PC-3 (cell line): ENCODE measurements at regions not wholly inside any gene's neighbourhood (a gene's known extent, or its start where the extent isn't known, plus 50 kb on each side); places are given as distances from the start of the nearest gene placed in this dataset.

Source experiments
- ATAC-seq: fragments of 200-7000 bp; cut with Tn5 transposase; 2 replicates; pipeline ENCODE4 v1.9.1; 2020; ENCODE audit warnings: mild to moderate bottlenecking, moderate library complexity
- BruUV-seq: library from RNA; stranded (reverse); fragments of 400-500 nt; replicated peaks from 2 replicates; lab custom pipeline; 2021; lab: Mats Ljungman, UMichigan
- CTCF ChIA-PET: fragments of 300-600 bp; sonication (Branson Sonifier 250); formaldehyde crosslinking; loops from one replicate; lab custom pipeline; 2022; ENCODE audit warnings: antibody characterized with exemption; lab: Charles Lee
- POLR2A ChIA-PET: fragments of 300-600 bp; sonication (Branson Sonifier 250); formaldehyde crosslinking; loops from one replicate; lab custom pipeline; 2022; ENCODE audit warnings: antibody characterized with exemption; ENCODE audit not compliant: unreplicated experiment; lab: Charles Lee
- DNase-seq: peaks from one replicate; pipeline ENCODE4 v3.0.0-alpha.2; 2015
- H2AFZ ChIP-seq: fragments of 300-600 bp; sonication (generic); 2 replicates; pipeline ENCODE4 v1.6.0; 2016; ENCODE audit warnings: antibody characterized with exemption, low read length
- H3F3A ChIP-seq: fragments of 300-600 bp; sonication (generic); one replicate; pipeline ENCODE4 v1.6.0; 2017; ENCODE audit warnings: antibody characterized with exemption, low read length, control low read depth, mild to moderate bottlenecking; ENCODE audit not compliant: unreplicated experiment
- H3K27ac ChIP-seq: fragments of 300-600 bp; sonication (generic); 2 replicates; pipeline ENCODE4 v1.5.1; 2016; ENCODE audit warnings: mild to moderate bottlenecking, low read length
- H3K27me3 ChIP-seq: fragments of 300-600 bp; sonication (generic); 2 replicates; pipeline ENCODE4 v1.6.1; 2016; ENCODE audit warnings: low read length, mixed read lengths
- H3K36me3 ChIP-seq: fragments of 300-600 bp; sonication (generic); 2 replicates; pipeline ENCODE4 v1.6.1; 2016; ENCODE audit warnings: low read depth, mixed run types, low read length, mixed read lengths
- H3K4me1 ChIP-seq: fragments of 300-600 bp; sonication (generic); 2 replicates; pipeline ENCODE4 v1.5.1; 2016; ENCODE audit warnings: low read length; ENCODE audit not compliant: insufficient read depth
- H3K4me2 ChIP-seq: fragments of 300-600 bp; sonication (generic); 2 replicates; pipeline ENCODE4 v1.6.0; 2016; ENCODE audit warnings: low read length
- H3K4me3 ChIP-seq: fragments of 300-600 bp; sonication (generic); 2 replicates; pipeline ENCODE4 v1.5.1; 2016; ENCODE audit warnings: mild to moderate bottlenecking, low read length, mixed read lengths
- H3K79me2 ChIP-seq: fragments of 300-600 bp; sonication (generic); 2 replicates; pipeline ENCODE4 v1.6.1; 2017; ENCODE audit warnings: low read length, mixed read lengths
- H3K9ac ChIP-seq: fragments of 300-600 bp; sonication (generic); 2 replicates; pipeline ENCODE4 v1.6.0; 2016; ENCODE audit warnings: mild to moderate bottlenecking, low read length
- H3K9me2 ChIP-seq: fragments of 300-600 bp; sonication (generic); replicated peaks from 2 replicates; pipeline ENCODE4 v1.6.1; 2016; ENCODE audit warnings: mixed run types, low read length, mixed read lengths
- H3K9me3 ChIP-seq: fragments of 300-600 bp; sonication (generic); 2 replicates; pipeline ENCODE4 v1.6.1; 2016; ENCODE audit warnings: low read length, mixed read lengths
- H4K20me1 ChIP-seq: fragments of 300-600 bp; sonication (generic); 2 replicates; pipeline ENCODE4 v1.6.1; 2016; ENCODE audit warnings: low read length, mixed read lengths
- EZH2 ChIP-seq: fragments of 300-600 bp; sonication (generic); IDR thresholded peaks from one replicate; pipeline ENCODE4 v1.6.1; 2017; ENCODE audit warnings: antibody characterized with exemption, mild to moderate bottlenecking, low read length; ENCODE audit not compliant: unreplicated experiment
- EZH2phosphoT487 ChIP-seq: fragments of 300-600 bp; sonication (generic); IDR thresholded peaks from 2 replicates; pipeline ENCODE4 v1.6.1; 2018; ENCODE audit warnings: mild to moderate bottlenecking, antibody characterized with exemption, low read length, borderline replicate concordance
- intact Hi-C: fragments of 100-400 bp; cut with micrococcal nuclease; formaldehyde crosslinking; loops from 2 replicates; pipeline ENCODE4 v1.9.0; 2023
- TF ChIP-seq, protein P1 (sequence below): fragments of 300-600 bp; sonication (generic); conservative IDR thresholded peaks from 2 replicates; pipeline ENCODE4 v1.5.1; 2017; ENCODE audit warnings: antibody characterized with exemption, low read depth, mild to moderate bottlenecking, low read length

DNA sequence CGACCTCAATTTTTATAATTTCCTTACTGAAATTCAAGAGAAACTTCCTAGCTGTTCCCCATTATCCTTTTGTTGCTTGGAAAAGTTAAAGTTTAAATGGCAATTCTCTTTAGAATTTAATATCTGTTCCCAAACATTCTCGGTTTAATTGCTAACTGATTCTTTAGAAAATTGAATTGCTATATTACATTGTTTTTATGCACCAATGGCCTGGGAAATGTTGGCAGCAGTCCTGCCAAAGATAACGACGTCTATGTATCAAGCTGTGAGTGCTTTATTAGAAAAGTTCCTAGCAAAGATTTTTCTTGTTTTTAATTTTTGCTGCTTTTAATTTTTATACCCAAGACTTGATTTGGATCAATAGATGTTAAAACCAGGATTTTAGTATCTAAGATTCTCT lies 167.8 kb upstream of the HDAC4 start:
- ChIA-PET POLR2A (no interaction called here), CTCF (no interaction called here)
- intact Hi-C loops, result no loop called here
- Histone ChIP-seq H3K4me2 (no peak overlapping the region), H3K4me3 (no peak overlapping the region), H4K20me1 (no peaks in the 10 kb centered on the region), H3K4me1 (no peaks in the 10 kb centered on the region), H3K79me2 (no peaks in the 10 kb centered on the region), H3K9me3 (no peaks in the 10 kb centered on the region), H3K27me3 (peaks cover 93% of the 10 kb centered on the region), H3K27ac (no peak overlapping the region), H3K9me2 (no peaks in the 10 kb centered on the region), H3K36me3 (no peaks in the 10 kb centered on the region), H3F3A (no peaks in the 10 kb centered on the region), H2AFZ (no peak overlapping the region), H3K9ac (no peak overlapping the region)
- no TSS peak for BruUV-seq
- DNase-seq (no peak), ATAC-seq (no peak)
- TF ChIP-seq, protein P1, sequence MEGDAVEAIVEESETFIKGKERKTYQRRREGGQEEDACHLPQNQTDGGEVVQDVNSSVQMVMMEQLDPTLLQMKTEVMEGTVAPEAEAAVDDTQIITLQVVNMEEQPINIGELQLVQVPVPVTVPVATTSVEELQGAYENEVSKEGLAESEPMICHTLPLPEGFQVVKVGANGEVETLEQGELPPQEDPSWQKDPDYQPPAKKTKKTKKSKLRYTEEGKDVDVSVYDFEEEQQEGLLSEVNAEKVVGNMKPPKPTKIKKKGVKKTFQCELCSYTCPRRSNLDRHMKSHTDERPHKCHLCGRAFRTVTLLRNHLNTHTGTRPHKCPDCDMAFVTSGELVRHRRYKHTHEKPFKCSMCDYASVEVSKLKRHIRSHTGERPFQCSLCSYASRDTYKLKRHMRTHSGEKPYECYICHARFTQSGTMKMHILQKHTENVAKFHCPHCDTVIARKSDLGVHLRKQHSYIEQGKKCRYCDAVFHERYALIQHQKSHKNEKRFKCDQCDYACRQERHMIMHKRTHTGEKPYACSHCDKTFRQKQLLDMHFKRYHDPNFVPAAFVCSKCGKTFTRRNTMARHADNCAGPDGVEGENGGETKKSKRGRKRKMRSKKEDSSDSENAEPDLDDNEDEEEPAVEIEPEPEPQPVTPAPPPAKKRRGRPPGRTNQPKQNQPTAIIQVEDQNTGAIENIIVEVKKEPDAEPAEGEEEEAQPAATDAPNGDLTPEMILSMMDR, result no peak
- TF ChIP-seq EZH2 (no peak), EZH2phosphoT487 (no peak)

DNA sequence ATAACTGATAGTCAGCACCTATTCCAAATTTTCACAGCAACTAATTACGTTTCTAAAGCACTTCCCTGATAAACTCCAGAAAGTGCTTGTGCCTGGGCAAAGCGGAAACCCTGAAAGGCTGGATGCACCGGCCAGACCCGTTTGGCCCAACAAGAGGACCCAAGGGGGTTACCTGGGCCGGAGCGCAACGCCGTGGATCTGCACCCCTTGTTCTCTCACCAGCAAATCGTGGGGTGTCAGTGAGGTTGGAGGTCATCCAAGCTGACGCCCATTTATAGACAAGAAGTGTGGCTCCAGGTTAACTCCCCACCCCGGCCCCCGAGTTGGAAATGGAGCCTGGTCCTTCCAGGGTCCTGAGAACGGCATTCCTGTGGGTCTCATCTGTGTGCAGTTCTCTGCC lies 167.0 kb upstream of the HDAC4 start:
- ATAC-seq (no peak), DNase-seq (no peak)
- Histone ChIP-seq H3K27me3 (peaks cover 94% of the 10 kb centered on the region), H3K4me1 (no peaks in the 10 kb centered on the region), H3K36me3 (no peaks in the 10 kb centered on the region), H3K9me3 (no peaks in the 10 kb centered on the region), H3F3A (no peaks in the 10 kb centered on the region), H3K4me3 (no peak overlapping the region), H3K9me2 (no peaks in the 10 kb centered on the region), H3K9ac (no peak overlapping the region), H3K27ac (no peak overlapping the region), H2AFZ (no peak overlapping the region), H3K79me2 (no peaks in the 10 kb centered on the region), H3K4me2 (no peak overlapping the region), H4K20me1 (no peaks in the 10 kb centered on the region)
- intact Hi-C loops, result no loop called here
- ChIA-PET POLR2A (no interaction called here), CTCF (no interaction called here)
- no TSS peak for BruUV-seq
- TF ChIP-seq, protein P1, result no peak
- TF ChIP-seq EZH2phosphoT487, result no peak

DNA sequence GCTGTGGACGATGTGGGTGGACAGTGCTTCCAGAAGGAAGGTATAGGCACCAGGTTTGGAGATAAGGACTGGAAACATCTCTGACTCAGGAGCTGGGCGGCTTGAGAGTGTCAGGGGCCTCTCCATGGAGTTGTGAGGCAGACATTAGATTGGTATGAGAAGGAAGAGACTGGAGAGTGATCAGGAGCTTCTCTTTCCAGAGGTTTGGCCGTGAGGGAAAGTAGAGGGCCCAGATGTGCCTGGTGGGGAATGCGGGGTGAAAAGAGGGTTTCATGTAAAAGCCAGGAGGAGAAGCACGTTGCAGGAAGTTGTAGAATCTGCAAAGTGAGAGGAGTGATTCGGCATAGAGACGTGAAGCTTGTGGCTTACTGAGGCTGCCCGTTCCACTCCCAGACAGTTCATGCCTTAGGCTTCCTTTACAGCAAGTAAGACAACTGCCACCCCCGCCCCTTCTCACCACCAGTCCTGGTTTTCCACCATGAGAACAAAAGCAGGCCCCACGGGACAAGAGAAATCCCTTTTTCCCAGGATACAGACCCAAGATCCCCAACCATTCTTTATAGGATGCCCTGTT lies 166.3 kb upstream of the HDAC4 start:
- Histone ChIP-seq H4K20me1 (no peaks in the 10 kb centered on the region), H3K9me2 (no peaks in the 10 kb centered on the region), H3K27ac (no peak overlapping the region), H3K9ac (no peak overlapping the region), H3K36me3 (no peaks in the 10 kb centered on the region), H3K27me3 (peaks cover 95% of the 10 kb centered on the region), H3K4me1 (no peaks in the 10 kb centered on the region), H3K4me2 (no peak overlapping the region), H3K9me3 (no peaks in the 10 kb centered on the region), H3K79me2 (no peaks in the 10 kb centered on the region), H3F3A (no peaks in the 10 kb centered on the region), H2AFZ (no peak overlapping the region), H3K4me3 (no peak overlapping the region)
- TF ChIP-seq EZH2phosphoT487 (no peak), EZH2 (no peak)
- TF ChIP-seq, protein P1, result no peak
- no TSS peak for BruUV-seq
- POLR2A ChIA-PET, result no interaction called here
- intact Hi-C loops, result no loop called here
- CTCF ChIA-PET, result no interaction called here
- DNase-seq, result no peak
- no peak for ATAC-seq
